ENCODE measurements at regions not wholly inside any gene's neighbourhood (a gene's known extent, or its start where the extent isn't known, plus 50 kb on each side); places are given as distances from the start of the nearest gene placed in this dataset.

DNA sequence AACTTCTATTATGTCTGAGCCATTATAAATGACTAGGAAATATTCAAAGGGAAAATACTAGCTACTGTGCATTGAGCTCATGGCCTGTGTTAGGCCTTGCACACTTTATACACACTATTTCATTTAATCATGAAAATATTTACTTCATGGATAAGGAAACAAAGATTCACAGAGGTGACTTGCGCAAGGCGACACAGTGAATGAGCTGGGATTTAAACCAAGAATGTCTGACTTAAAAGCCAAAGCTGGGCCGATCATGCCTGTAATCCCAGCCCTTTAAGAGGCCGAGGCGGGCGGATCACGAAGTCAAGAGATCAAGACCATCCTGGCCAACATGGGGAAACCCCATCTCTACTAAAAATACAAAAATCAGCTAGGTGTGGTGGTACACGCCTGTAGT, 231.5 kb downstream of the MIAT start:
- TF ChIP-seq, protein P1, sequence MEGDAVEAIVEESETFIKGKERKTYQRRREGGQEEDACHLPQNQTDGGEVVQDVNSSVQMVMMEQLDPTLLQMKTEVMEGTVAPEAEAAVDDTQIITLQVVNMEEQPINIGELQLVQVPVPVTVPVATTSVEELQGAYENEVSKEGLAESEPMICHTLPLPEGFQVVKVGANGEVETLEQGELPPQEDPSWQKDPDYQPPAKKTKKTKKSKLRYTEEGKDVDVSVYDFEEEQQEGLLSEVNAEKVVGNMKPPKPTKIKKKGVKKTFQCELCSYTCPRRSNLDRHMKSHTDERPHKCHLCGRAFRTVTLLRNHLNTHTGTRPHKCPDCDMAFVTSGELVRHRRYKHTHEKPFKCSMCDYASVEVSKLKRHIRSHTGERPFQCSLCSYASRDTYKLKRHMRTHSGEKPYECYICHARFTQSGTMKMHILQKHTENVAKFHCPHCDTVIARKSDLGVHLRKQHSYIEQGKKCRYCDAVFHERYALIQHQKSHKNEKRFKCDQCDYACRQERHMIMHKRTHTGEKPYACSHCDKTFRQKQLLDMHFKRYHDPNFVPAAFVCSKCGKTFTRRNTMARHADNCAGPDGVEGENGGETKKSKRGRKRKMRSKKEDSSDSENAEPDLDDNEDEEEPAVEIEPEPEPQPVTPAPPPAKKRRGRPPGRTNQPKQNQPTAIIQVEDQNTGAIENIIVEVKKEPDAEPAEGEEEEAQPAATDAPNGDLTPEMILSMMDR (IDR thresholded peaks at IDR 0.05; ENCODE audit: low read depth, low read length), result no peak
- TF ChIP-seq, protein P2, sequence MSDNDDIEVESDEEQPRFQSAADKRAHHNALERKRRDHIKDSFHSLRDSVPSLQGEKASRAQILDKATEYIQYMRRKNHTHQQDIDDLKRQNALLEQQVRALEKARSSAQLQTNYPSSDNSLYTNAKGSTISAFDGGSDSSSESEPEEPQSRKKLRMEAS (IDR thresholded peaks at IDR 0.05; ENCODE audit: low read depth, low read length), result no peak
- no peak for TF ChIP-seq MYC (IDR thresholded peaks at IDR 0.05; ENCODE audit: low read depth, low read length)
- no peak for TF ChIP-seq POLR2A (IDR thresholded peaks at IDR 0.05; ENCODE audit: extremely low read depth, insufficient read length)

All from NB4 (cell line).